Caco-2 (cell line): ENCODE measurements at regions not wholly inside any gene's neighbourhood (a gene's known extent, or its start where the extent isn't known, plus 50 kb on each side); places are given as distances from the start of the nearest gene placed in this dataset.

Experiments used
- BruUV-seq: library from RNA; stranded (reverse); fragments of 400-500 nt; replicated peaks from 2 replicates; lab custom pipeline; 2021; lab: Mats Ljungman, UMichigan
- CTCF ChIA-PET: fragments of 300-600 bp; sonication (Branson Sonifier 250); formaldehyde crosslinking; loops from one replicate; lab custom pipeline; 2022; ENCODE audit warnings: antibody characterized with exemption; lab: Charles Lee
- POLR2A ChIA-PET: fragments of 300-600 bp; sonication (Branson Sonifier 250); formaldehyde crosslinking; loops from one replicate; lab custom pipeline; 2022; ENCODE audit warnings: antibody characterized with exemption; lab: Charles Lee
- DNase-seq, 2 experiments: peaks; one replicate each; pipeline versions ENCODE4 v3.0.0 to v3.0.0-alpha.2; 2020 to 2022
- H3K27me3 ChIP-seq: replicated peaks from 2 replicates; pipeline ENCODE4 v1.6.0; 2011; ENCODE audit warnings: low read length; ENCODE audit not compliant: control insufficient read depth, insufficient read depth
- H3K36me3 ChIP-seq: 2 replicates; pipeline ENCODE4 v1.5.1; 2011; ENCODE audit warnings: low read length; ENCODE audit not compliant: control insufficient read depth, insufficient read depth
- H3K4me1 ChIP-seq: fragments of 250-450 bp; sonication (Bioruptor Pico); 2 replicates; pipeline ENCODE4 v1.5.1; 2020; ENCODE audit warnings: mild to moderate bottlenecking
- H3K4me3 ChIP-seq: 2 replicates; pipeline ENCODE4 v1.5.1; 2011; ENCODE audit warnings: low read depth, mild to moderate bottlenecking, control low read depth, low read length
- H3K9me3 ChIP-seq: fragments of 250-450 bp; sonication (Bioruptor Pico); 2 replicates; pipeline ENCODE4 v1.5.1; 2020; ENCODE audit warnings: mild to moderate bottlenecking, moderate library complexity
- H3K27ac Mint-ChIP-seq: one replicate; pipeline ENCODE4 v1.8.0; 2022; ENCODE audit warnings: mixed read lengths; ENCODE audit not compliant: unreplicated experiment
- H3K27me3 Mint-ChIP-seq: one replicate; pipeline ENCODE4 v1.8.0; 2022; ENCODE audit warnings: mixed read lengths; ENCODE audit not compliant: insufficient read depth, unreplicated experiment
- H3K36me3 Mint-ChIP-seq: one replicate; pipeline ENCODE4 v1.8.0; 2022; ENCODE audit warnings: mild to moderate bottlenecking, mixed read lengths; ENCODE audit not compliant: insufficient read depth, unreplicated experiment
- H3K4me1 Mint-ChIP-seq: one replicate; pipeline ENCODE4 v1.8.0; 2022; ENCODE audit warnings: low read depth, mixed read lengths; ENCODE audit not compliant: unreplicated experiment
- H3K4me3 Mint-ChIP-seq: one replicate; pipeline ENCODE4 v1.8.0; 2022; ENCODE audit warnings: mild to moderate bottlenecking, moderate library complexity, mixed read lengths; ENCODE audit not compliant: unreplicated experiment
- H3K9me3 Mint-ChIP-seq: one replicate; pipeline ENCODE4 v1.8.0; 2022; ENCODE audit warnings: mixed read lengths; ENCODE audit not compliant: unreplicated experiment
- intact Hi-C: fragments of 100-400 bp; cut with micrococcal nuclease; formaldehyde crosslinking; loops from one replicate; pipeline ENCODE4 v1.10.0; 2022; ENCODE audit not compliant: unreplicated experiment
- TF ChIP-seq, protein P1 (sequence below), 2 experiments: fragments of 200-600 bp in 1 of 2; IDR thresholded peaks; 1 replicate in 1 of 2; 2 replicates in 1 of 2; pipeline versions ENCODE4 v1.5.1 to v1.8.0; 2011 to 2022; ENCODE audit warnings: antibody characterized with exemption in 1 of 2, control low read depth in 1 of 2, inconsistent platforms in 1 of 2, low read depth in 1 of 2, low read length in 1 of 2, mild to moderate bottlenecking in 1 of 2, moderate library complexity in 1 of 2; ENCODE audit not compliant: insufficient read depth in 1 of 2, severe bottlenecking in 1 of 2, unreplicated experiment in 1 of 2

GRCh38 chr18:33944493-33944892 is 280.2 kb downstream of the NOL4 start:
- H3K27me3 Mint-ChIP-seq, result no peaks in the 10 kb centered on the region
- TF ChIP-seq, protein P1, sequence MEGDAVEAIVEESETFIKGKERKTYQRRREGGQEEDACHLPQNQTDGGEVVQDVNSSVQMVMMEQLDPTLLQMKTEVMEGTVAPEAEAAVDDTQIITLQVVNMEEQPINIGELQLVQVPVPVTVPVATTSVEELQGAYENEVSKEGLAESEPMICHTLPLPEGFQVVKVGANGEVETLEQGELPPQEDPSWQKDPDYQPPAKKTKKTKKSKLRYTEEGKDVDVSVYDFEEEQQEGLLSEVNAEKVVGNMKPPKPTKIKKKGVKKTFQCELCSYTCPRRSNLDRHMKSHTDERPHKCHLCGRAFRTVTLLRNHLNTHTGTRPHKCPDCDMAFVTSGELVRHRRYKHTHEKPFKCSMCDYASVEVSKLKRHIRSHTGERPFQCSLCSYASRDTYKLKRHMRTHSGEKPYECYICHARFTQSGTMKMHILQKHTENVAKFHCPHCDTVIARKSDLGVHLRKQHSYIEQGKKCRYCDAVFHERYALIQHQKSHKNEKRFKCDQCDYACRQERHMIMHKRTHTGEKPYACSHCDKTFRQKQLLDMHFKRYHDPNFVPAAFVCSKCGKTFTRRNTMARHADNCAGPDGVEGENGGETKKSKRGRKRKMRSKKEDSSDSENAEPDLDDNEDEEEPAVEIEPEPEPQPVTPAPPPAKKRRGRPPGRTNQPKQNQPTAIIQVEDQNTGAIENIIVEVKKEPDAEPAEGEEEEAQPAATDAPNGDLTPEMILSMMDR (IDR thresholded peaks at IDR 0.05; ENCODE audit: insufficient read depth in 1 of 2, low read depth in 1 of 2, low read length in 1 of 2, severe bottlenecking in 1 of 2, unreplicated experiment in 1 of 2), result no peak
- H3K36me3 Mint-ChIP-seq, result no peaks in the 10 kb centered on the region
- ChIA-PET POLR2A (no interaction called here), CTCF (no interaction called here)
- intact Hi-C loops, result no loop called here
- H3K4me1 ChIP-seq, result no peaks in the 10 kb centered on the region
- no peaks in the 10 kb centered on the region for H3K4me1 Mint-ChIP-seq
- H3K27me3 ChIP-seq, result no peaks in the 10 kb centered on the region
- H3K9me3 Mint-ChIP-seq, result no peaks in the 10 kb centered on the region
- no peak overlapping the region for H3K4me3 Mint-ChIP-seq
- H3K27ac Mint-ChIP-seq, result no peak overlapping the region
- no TSS peak for BruUV-seq
- H3K9me3 ChIP-seq, result no peaks in the 10 kb centered on the region
- DNase-seq, result no peak
- no peak overlapping the region for H3K4me3 ChIP-seq
- H3K36me3 ChIP-seq, result no peaks in the 10 kb centered on the region

- Mint-ChIP-seq H3K27ac (no peak overlapping the region), H3K27me3 (no peaks in the 10 kb centered on the region), H3K4me1 (no peaks in the 10 kb centered on the region), H3K9me3 (no peaks in the 10 kb centered on the region), H3K4me3 (no peak overlapping the region), H3K36me3 (no peaks in the 10 kb centered on the region)
- Histone ChIP-seq H3K36me3 (no peaks in the 10 kb centered on the region), H3K27me3 (no peaks in the 10 kb centered on the region), H3K4me1 (no peaks in the 10 kb centered on the region), H3K9me3 (no peaks in the 10 kb centered on the region), H3K4me3 (no peak overlapping the region)
- ChIA-PET POLR2A (no interaction called here), CTCF (no interaction called here)
- intact Hi-C loops, result no loop called here
- BruUV-seq, result no TSS peak
- DNase-seq, result no peak
- TF ChIP-seq, protein P1 (IDR thresholded peaks at IDR 0.05; ENCODE audit: insufficient read depth in 1 of 2, low read depth in 1 of 2, low read length in 1 of 2, severe bottlenecking in 1 of 2, unreplicated experiment in 1 of 2), result no peak
Observed at GRCh38 chr18:33937270-33937816, 287.4 kb downstream of the NOL4 start.

GRCh38 chr18:33934258-33934657 is 290.5 kb downstream of the NOL4 start:
- CTCF ChIA-PET, result no interaction called here
- Mint-ChIP-seq H3K27me3 (no peaks in the 10 kb centered on the region), H3K27ac (no peak overlapping the region), H3K9me3 (no peaks in the 10 kb centered on the region), H3K4me1 (no peaks in the 10 kb centered on the region), H3K4me3 (no peak overlapping the region), H3K36me3 (no peaks in the 10 kb centered on the region)
- Histone ChIP-seq H3K9me3 (no peaks in the 10 kb centered on the region), H3K4me3 (no peak overlapping the region), H3K27me3 (no peaks in the 10 kb centered on the region), H3K36me3 (no peaks in the 10 kb centered on the region), H3K4me1 (no peaks in the 10 kb centered on the region)
- POLR2A ChIA-PET, result no interaction called here
- BruUV-seq, result no TSS peak
- intact Hi-C loops, result no loop called here
- TF ChIP-seq, protein P1 (IDR thresholded peaks at IDR 0.05; ENCODE audit: insufficient read depth in 1 of 2, low read depth in 1 of 2, low read length in 1 of 2, severe bottlenecking in 1 of 2, unreplicated experiment in 1 of 2), result no peak
- no peak for DNase-seq
